GM12864 (cell line): ENCODE measurements at regions not wholly inside any gene's neighbourhood (a gene's known extent, or its start where the extent isn't known, plus 50 kb on each side); places are given as distances from the start of the nearest gene placed in this dataset.

Source experiments
- DNase-seq: peaks from one replicate; pipeline ENCODE4 v3.0.0-alpha.2; 2011; ENCODE audit warnings: low read depth
- H3K4me3 ChIP-seq: 2 replicates; pipeline ENCODE4 v1.5.1; 2011; ENCODE audit warnings: mild to moderate bottlenecking, low read depth, low read length, control low read depth
- CTCF ChIP-seq: IDR thresholded peaks from 2 replicates; pipeline ENCODE4 v1.5.1; 2011; ENCODE audit warnings: low read depth, mild to moderate bottlenecking, moderate library complexity, low read length, control low read depth, inconsistent platforms; ENCODE audit errors: missing control alignments

- no peak for TF ChIP-seq CTCF
- no peak overlapping the region for H3K4me3 ChIP-seq
- no peak for DNase-seq
These were observed 118.4 kb upstream of the ROBO1 start for GRCh38 chr3:79886204-79886603.

- TF ChIP-seq CTCF, result no peak
- no peak for DNase-seq
- no peak overlapping the region for H3K4me3 ChIP-seq
These were observed 117.6 kb upstream of the ROBO1 start for GRCh38 chr3:79885407-79885806.

- no peak overlapping the region for H3K4me3 ChIP-seq
- no peak for DNase-seq
- no peak for TF ChIP-seq CTCF
These were observed 116.6 kb upstream of the ROBO1 start for GRCh38 chr3:79884354-79884753.

- no peak for TF ChIP-seq CTCF
- DNase-seq, result no peak
- H3K4me3 ChIP-seq, result no peak overlapping the region
These were observed 113.6 kb upstream of the ROBO1 start for GRCh38 chr3:79881431-79881830.

- DNase-seq, result no peak
- TF ChIP-seq CTCF, result no peak
- no peak overlapping the region for H3K4me3 ChIP-seq
These were observed 110.9 kb upstream of the ROBO1 start for GRCh38 chr3:79878708-79879107.

- DNase-seq, result no peak
- TF ChIP-seq CTCF, result no peak
- H3K4me3 ChIP-seq, result no peak overlapping the region
These were observed 106.8 kb upstream of the ROBO1 start for GRCh38 chr3:79874646-79875045.

GRCh38 chr3:79872483-79872882, 104.7 kb upstream of the ROBO1 start:
- TF ChIP-seq CTCF, result no peak
- no peak for DNase-seq
- no peak overlapping the region for H3K4me3 ChIP-seq
